ENCODE measurements at regions not wholly inside any gene's neighbourhood (a gene's known extent, or its start where the extent isn't known, plus 50 kb on each side); places are given as distances from the start of the nearest gene placed in this dataset.

- no peak for DNase-seq
- intact Hi-C loops (cut with micrococcal nuclease): loop anchor here (5.0 kb wide), 1 partner anchor 78 kb away; no protein-coding TSS in a partner anchor
- Mint-ChIP-seq H3K4me1 (ENCODE audit: low read depth) (peaks cover 17% of the 10 kb centered on the region), H3K4me3 (no peak overlapping the region), H3K9me3 (no peaks in the 10 kb centered on the region), H3K36me3 (no peaks in the 10 kb centered on the region), H3K27me3 (peaks cover 2% of the 10 kb centered on the region), H3K27ac (no peak overlapping the region)
- ChIA-PET POLR2A (no interaction called here), CTCF (interaction anchor here (0.7 to 1.6 kb wide), 3 partner anchors 9 to 543 kb away, joined by 3 to 5 read pairs (median 3); no protein-coding TSS in a partner anchor)
These were observed 531.2 kb upstream of the CCDC196 start for GRCh38 chr14:65954942-65955341.

DNA sequence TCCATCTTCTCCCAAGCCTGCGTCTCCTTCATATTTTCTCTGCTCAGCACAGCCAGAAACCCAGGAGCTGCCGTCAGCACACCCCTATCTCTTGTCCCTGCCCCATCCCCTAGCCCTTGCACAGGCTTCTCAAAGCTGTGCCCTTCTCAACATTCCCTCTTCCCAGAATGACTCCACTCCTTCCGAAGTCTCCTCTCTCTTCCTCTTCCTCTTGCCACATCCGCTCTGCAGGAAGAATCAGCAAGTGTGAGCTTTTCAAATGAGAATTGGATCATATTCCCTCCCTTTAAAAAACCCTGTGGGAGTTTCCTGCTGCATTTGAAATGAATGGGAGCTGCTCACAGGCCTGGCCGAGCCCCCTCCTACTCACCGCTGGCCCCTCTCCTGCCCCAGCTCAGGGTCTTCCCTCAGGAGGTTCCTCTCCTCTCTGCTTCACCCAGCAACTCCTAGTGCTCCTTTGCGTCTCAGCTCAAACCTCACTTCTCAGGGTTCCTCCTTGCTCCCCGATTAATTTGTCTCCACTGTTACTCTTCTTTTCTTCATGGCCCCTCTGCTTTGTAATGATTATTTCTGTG, 528.5 kb upstream of the CCDC196 start:
- no peak overlapping the region for H3K27ac Mint-ChIP-seq
- no peak overlapping the region for H3K4me3 Mint-ChIP-seq
- H3K9me3 Mint-ChIP-seq: no peaks in the 10 kb centered on the region
- H3K27me3 Mint-ChIP-seq: peaks cover 1% of the 10 kb centered on the region
- ChIA-PET CTCF (interaction anchor here (0.6 to 5.1 kb wide), 10 partner anchors 8 to 794 kb away, joined by 3 to 57 read pairs (median 14); no protein-coding TSS in a partner anchor), POLR2A (no interaction called here)
- peaks cover 16% of the 10 kb centered on the region for H3K4me1 Mint-ChIP-seq (ENCODE audit: low read depth)
- intact Hi-C loops (cut with micrococcal nuclease): loop anchor here (2.0 kb wide), 2 partner anchors 545 to 793 kb away; partner anchors contain the start of gene FUT8
- no peaks in the 10 kb centered on the region for H3K36me3 Mint-ChIP-seq
- DNase-seq: no peak

DNA sequence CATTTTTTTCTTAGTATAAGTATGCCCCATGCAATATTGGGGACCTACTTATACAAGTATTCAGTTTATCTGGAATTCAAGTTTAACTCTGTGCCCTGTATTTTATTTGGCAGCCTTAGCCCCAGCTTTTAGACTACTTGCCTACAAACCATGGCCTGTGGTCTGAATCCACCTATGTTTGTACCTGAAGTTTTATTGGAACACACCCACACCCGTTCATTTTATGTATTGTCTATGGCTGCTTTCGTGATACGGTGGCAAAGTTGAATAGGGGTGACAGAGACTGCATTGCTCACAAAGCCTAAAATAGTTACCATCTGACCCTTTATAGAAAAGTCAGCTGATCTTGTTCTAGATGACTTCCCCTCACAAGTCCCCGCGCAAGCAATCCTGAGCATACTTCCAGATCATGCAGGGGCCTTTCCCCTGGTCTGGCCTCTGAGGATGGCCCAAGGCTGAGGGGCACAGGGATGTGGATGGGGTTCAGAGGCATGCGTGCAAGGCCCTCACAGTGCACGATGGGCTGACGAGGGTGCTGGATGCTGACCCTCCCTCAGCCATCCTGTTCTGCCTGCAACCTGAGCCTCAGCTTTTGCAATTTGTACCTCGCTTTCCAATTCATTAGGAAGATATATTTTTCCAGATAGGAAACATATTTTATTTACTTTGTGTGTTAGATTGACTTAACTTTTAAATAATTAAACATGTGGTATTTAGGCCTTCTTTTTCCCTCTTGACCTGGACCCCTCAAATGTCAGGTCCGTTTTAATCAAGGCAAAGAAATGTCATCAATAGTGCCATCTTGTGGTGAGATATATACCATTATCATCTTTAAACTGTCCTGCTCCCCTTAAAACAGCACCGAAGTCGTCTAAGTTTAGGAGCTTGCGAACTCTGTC, 527.3 kb upstream of the CCDC196 start:
- Mint-ChIP-seq H3K36me3 (no peaks in the 10 kb centered on the region), H3K4me1 (ENCODE audit: low read depth) (peaks cover 16% of the 10 kb centered on the region), H3K27me3 (peaks cover 1% of the 10 kb centered on the region), H3K27ac (no peak overlapping the region), H3K4me3 (no peak overlapping the region), H3K9me3 (no peaks in the 10 kb centered on the region)
- DNase-seq: no peak
- ChIA-PET CTCF (interaction anchor here (0.6 to 5.1 kb wide), 42 partner anchors 9 to 801 kb away, joined by 3 to 63 read pairs (median 5); partner anchors contain the start of gene FUT8), POLR2A (no interaction called here)
- intact Hi-C loops (cut with micrococcal nuclease): loop anchor here (1.0 to 2.0 kb wide), 4 partner anchors 9 to 794 kb away; partner anchors contain the start of gene FUT8

DNA sequence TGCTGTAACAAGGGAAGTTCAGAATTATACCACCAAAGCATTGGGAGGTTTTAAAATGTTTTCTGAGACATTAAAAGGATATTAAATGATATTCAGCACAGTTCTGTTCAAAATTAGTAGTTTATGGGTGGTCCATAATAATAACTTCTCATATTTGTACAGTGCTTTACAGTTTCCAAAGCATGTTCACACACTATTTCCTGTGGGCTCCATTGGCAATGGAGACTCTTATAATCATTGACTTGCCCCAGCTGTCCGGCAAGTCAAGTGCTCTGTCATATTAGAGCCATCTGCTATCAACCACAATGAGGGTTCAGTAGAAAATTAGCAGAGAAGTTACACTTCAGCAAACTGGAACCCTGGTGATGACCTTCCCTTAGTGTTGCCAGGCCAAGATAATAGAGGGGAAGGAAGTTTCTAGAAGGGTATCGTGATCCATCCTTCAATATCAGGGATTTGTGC, 526.6 kb upstream of the CCDC196 start:
- no peaks in the 10 kb centered on the region for H3K36me3 Mint-ChIP-seq
- no peak overlapping the region for H3K27ac Mint-ChIP-seq
- H3K4me3 Mint-ChIP-seq: no peak overlapping the region
- intact Hi-C loops (cut with micrococcal nuclease): loop anchor here (1.0 to 2.0 kb wide), 4 partner anchors 9 to 795 kb away; partner anchors contain the start of gene FUT8
- peaks cover 1% of the 10 kb centered on the region for H3K27me3 Mint-ChIP-seq
- ChIA-PET POLR2A (no interaction called here), CTCF (interaction anchor here (0.6 to 5.1 kb wide), 42 partner anchors 10 to 1626 kb away, joined by 3 to 63 read pairs (median 5); partner anchors contain the start of genes FNTB and FUT8)
- H3K4me1 Mint-ChIP-seq (ENCODE audit: low read depth): peaks cover 16% of the 10 kb centered on the region
- no peaks in the 10 kb centered on the region for H3K9me3 Mint-ChIP-seq
- DNase-seq: no peak

DNA sequence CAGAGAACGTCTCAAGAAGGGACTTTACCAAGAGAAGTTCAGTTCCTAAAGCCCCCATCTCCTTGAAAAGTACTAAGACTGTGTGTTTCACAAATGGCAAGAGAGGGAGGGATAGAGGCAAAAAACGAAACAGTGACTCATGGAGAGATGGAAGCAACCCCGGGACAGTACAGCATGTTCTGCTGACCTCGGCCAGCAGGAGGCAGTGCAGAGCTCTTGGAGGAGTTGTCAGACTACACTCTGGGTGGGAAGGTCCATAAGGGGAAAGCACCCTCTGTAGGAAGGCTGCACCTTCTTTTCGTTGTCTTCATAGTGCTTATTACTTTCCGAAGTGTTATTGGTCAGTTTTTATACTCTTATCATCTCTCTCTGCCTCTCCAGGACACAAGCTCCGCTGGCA, 525.2 kb upstream of the CCDC196 start:
- ChIA-PET CTCF (interaction anchor here (0.6 to 5.1 kb wide), 52 partner anchors 9 to 1863 kb away, joined by 3 to 63 read pairs (median 4); partner anchors contain the start of genes FNTB and FUT8), POLR2A (interaction anchor here (0.5 to 0.6 kb wide), 2 partner anchors 266 to 778 kb away, joined by 3 to 4 read pairs; no protein-coding TSS in a partner anchor)
- H3K27me3 Mint-ChIP-seq: peaks cover 1% of the 10 kb centered on the region
- no peak overlapping the region for H3K27ac Mint-ChIP-seq
- H3K4me3 Mint-ChIP-seq: no peak overlapping the region
- H3K4me1 Mint-ChIP-seq (ENCODE audit: low read depth): peaks cover 16% of the 10 kb centered on the region
- intact Hi-C loops (cut with micrococcal nuclease): loop anchor here (1.0 kb wide), 1 partner anchor 109 kb away; no protein-coding TSS in a partner anchor
- H3K9me3 Mint-ChIP-seq: no peaks in the 10 kb centered on the region
- no peaks in the 10 kb centered on the region for H3K36me3 Mint-ChIP-seq
- DNase-seq: peak; percentile 90

- DNase-seq: no peak
- H3K27me3 Mint-ChIP-seq: peaks cover 1% of the 10 kb centered on the region
- no peak overlapping the region for H3K27ac Mint-ChIP-seq
- no peak overlapping the region for H3K4me3 Mint-ChIP-seq
- peaks cover 16% of the 10 kb centered on the region for H3K4me1 Mint-ChIP-seq (ENCODE audit: low read depth)
- ChIA-PET POLR2A (no interaction called here), CTCF (interaction anchor here (0.6 kb wide), 1 partner anchor 107 kb away, joined by 3 read pairs; no protein-coding TSS in a partner anchor)
- H3K9me3 Mint-ChIP-seq: no peaks in the 10 kb centered on the region
- no peaks in the 10 kb centered on the region for H3K36me3 Mint-ChIP-seq
- intact Hi-C loops (cut with micrococcal nuclease): no loop called here
These were observed 523.2 kb upstream of the CCDC196 start for GRCh38 chr14:65962952-65963351.

DNA sequence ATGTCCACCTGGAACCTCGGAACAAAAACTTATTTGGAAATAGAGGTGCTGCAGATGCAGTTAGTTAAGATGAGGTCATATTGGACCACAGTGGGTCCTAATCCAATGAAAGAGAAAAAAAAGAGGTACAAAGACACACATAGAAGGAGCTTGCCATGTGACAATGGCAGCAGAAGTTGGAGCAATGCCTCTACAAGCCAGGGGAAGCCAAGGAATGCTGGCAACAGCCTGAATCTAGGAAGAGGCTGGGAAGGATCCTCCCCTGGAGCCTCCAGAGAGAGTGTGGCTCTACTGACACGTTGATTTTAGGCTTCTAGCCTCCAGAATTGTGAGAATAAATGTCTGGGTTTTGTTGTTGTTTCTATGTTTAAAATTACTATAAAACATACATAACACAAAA, 521.8 kb upstream of the CCDC196 start:
- CTCF ChIA-PET: interaction anchor here (1.0 kb wide), 1 partner anchor 106 kb away, joined by 3 read pairs; no protein-coding TSS in a partner anchor
- H3K9me3 Mint-ChIP-seq: no peaks in the 10 kb centered on the region
- H3K27ac Mint-ChIP-seq: no peak overlapping the region

DNA sequence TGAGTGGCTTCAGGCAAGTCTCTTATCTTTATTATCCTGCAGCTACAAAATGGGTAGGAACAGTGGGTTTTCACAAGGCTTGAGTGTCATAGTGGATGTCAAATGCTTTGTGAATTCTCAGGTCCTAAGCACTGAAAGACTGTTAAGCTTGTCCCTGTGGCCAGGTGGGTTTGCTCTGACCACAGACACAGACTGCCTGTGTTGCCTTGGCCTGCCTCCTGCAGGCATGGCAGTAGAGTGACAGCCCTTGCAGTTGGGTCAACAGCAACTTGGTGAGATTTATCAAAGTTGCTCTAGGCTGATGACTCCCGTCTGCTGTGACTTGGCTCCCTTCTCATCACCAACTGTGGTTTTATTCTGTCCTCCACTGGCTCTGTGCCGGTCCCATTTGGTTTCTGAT, 520.0 kb upstream of the CCDC196 start:
- H3K27me3 Mint-ChIP-seq: peaks cover 1% of the 10 kb centered on the region
- intact Hi-C loops (cut with micrococcal nuclease): no loop called here
- DNase-seq: no peak
- H3K4me3 Mint-ChIP-seq: no peak overlapping the region
- no peak overlapping the region for H3K27ac Mint-ChIP-seq
- no peaks in the 10 kb centered on the region for H3K4me1 Mint-ChIP-seq (ENCODE audit: low read depth)
- H3K9me3 Mint-ChIP-seq: no peaks in the 10 kb centered on the region
- H3K36me3 Mint-ChIP-seq: no peaks in the 10 kb centered on the region
- ChIA-PET POLR2A (no interaction called here), CTCF (interaction anchor here (1.0 to 2.1 kb wide), 5 partner anchors 9 to 142 kb away, joined by 3 to 8 read pairs (median 5); no protein-coding TSS in a partner anchor)

More for the DNA sequence above, 521.8 kb upstream of the CCDC196 start:
- H3K4me1 Mint-ChIP-seq (ENCODE audit: low read depth): peaks cover 12% of the 10 kb centered on the region
- POLR2A ChIA-PET: no interaction called here
- H3K27me3 Mint-ChIP-seq: peaks cover 1% of the 10 kb centered on the region
- no peak for DNase-seq
- intact Hi-C loops (cut with micrococcal nuclease): no loop called here
- no peaks in the 10 kb centered on the region for H3K36me3 Mint-ChIP-seq
- H3K4me3 Mint-ChIP-seq: no peak overlapping the region

DNA sequence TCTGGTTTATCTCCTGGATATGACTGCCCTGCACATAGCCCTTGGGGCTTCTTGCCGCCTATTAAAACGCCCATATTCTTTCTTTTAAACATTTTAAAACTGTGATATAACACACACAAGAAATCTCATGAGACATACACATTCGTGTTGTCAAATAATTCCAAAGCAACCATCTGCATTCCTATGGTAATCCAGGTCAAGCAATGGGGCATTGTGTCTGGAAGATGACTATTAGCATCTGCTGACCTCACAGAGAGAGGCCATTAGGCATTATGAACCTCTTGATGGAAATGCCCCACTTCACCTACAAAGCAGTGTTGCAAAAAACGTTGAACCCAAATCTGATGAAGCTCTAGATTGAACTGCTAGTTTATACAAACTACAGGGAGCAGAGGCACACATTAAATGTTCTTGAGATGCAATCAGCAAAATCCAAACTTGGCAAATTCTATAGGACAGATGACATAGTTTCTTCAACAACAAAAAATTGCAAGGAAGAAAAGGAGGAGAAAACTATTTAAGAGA, 513.8 kb upstream of the CCDC196 start:
- CTCF ChIA-PET: interaction anchor here (1.4 kb wide), 1 partner anchor 11 kb away, joined by 5 read pairs; no protein-coding TSS in a partner anchor
- no peaks in the 10 kb centered on the region for H3K9me3 Mint-ChIP-seq

GRCh38 chr14:65972891-65973290, 513.3 kb upstream of the CCDC196 start:
- Mint-ChIP-seq H3K4me1 (ENCODE audit: low read depth) (no peaks in the 10 kb centered on the region), H3K9me3 (no peaks in the 10 kb centered on the region), H3K4me3 (no peak overlapping the region), H3K36me3 (no peaks in the 10 kb centered on the region), H3K27me3 (peaks cover 2% of the 10 kb centered on the region), H3K27ac (no peak overlapping the region)
- POLR2A ChIA-PET: no interaction called here
- CTCF ChIA-PET: interaction anchor here (1.4 kb wide), 1 partner anchor 12 kb away, joined by 5 read pairs; no protein-coding TSS in a partner anchor
- DNase-seq: no peak
- intact Hi-C loops (cut with micrococcal nuclease): no loop called here

More for the DNA sequence above, 513.8 kb upstream of the CCDC196 start:
- Mint-ChIP-seq H3K27ac (no peak overlapping the region), H3K36me3 (no peaks in the 10 kb centered on the region), H3K4me1 (ENCODE audit: low read depth) (no peaks in the 10 kb centered on the region), H3K27me3 (peaks cover 2% of the 10 kb centered on the region), H3K4me3 (no peak overlapping the region)
- POLR2A ChIA-PET: no interaction called here
- intact Hi-C loops (cut with micrococcal nuclease): no loop called here
- DNase-seq: no peak

GRCh38 chr14:65975865-65976264, 510.3 kb upstream of the CCDC196 start:
- H3K4me3 Mint-ChIP-seq: no peak overlapping the region
- intact Hi-C loops (cut with micrococcal nuclease): no loop called here
- H3K4me1 Mint-ChIP-seq (ENCODE audit: low read depth): no peaks in the 10 kb centered on the region
- no peak overlapping the region for H3K27ac Mint-ChIP-seq
- H3K9me3 Mint-ChIP-seq: peaks cover 12% of the 10 kb centered on the region
- no peak for DNase-seq
- POLR2A ChIA-PET: no interaction called here
- H3K27me3 Mint-ChIP-seq: peaks cover 2% of the 10 kb centered on the region
- H3K36me3 Mint-ChIP-seq: no peaks in the 10 kb centered on the region
- CTCF ChIA-PET: no interaction called here
